NCI-H146 treated with DMSO at 0.1 percent for 48 hours (cell line): ENCODE measurements at regions not wholly inside any gene's neighbourhood (a gene's known extent, or its start where the extent isn't known, plus 50 kb on each side); places are given as distances from the start of the nearest gene placed in this dataset.

Experiments
- DNase-seq: peaks from one replicate; lab custom pipeline; 2025; ENCODE audit not compliant: unreplicated experiment; lab: John Stamatoyannopoulos, UW

DNA sequence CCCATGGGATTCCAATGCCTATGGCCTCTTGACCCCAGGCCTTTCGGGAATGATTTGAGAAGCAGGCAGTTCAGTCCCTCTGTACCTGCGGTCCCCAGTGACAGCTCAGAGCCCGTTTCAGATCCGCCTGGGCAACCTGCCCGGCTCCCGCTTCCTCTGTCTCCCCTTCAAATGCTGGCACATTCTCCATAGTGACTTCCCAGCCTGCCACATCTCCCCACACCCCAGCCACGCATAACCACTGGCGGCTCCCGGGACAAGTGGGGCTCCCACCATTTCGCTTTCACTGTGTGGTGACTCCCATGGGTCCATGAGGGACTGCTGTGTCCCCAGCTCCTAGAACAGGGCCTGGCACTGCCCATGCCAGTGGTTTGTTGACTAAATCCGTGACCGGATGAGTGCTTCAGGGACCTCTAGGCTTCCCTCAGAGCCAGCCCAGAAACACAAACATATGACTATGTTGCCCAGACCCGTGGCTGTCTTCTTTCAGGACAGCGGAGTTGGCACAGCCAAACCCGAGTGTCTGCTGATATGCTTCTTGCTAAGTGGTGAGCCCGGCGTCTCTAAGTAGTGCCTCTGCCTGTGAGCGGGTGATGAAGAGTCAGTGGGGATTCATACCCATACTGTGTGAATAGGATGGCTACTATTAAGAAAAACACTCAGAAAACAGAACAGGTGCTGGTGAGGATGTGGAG, 91.2 kb downstream of the GLI2 start:
- no peak for DNase-seq

DNA sequence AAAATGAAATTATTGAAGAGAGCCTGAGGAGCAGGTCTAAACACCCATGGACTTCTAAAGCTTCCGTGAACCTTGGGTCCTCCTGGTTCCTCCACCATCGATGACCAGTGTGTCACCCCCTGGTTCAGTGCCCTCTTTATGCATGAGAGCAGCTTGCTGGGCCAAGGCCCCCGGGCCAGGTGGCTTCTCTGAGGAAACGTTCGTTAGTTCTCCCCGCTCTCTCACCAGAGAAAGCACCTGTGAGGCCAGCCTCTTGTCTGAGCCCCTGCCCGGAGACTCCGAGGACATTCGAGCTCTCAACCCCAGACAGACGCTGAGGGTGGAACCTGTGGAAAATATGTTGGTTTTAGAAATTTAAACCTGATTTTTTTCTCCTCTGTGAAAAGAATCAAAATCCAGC, 92.4 kb downstream of the GLI2 start:
- DNase-seq: no peak

- DNase-seq: no peak
These were observed 93.4 kb downstream of the GLI2 start for GRCh38 chr2:120828829-120829632.

DNA sequence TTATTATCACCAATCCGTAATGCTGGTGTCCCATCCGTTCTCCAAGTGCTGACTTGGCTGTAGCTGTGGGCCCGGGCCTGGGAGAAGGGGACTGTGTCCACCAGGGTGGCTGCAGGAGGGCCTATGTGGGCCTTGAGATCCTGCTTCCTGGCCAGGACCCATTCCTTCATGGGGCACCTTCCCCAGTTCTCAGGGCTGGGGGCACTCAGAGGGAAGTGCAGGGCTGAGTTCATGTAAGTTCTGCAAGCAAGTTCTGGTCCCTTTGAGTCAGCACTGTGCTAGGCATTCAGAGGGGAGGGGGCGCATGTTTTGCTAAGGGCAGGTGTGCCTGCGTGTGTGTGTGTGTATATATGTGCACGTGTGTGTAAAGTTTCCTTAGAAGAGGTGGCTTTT, 94.0 kb downstream of the GLI2 start:
- no peak for DNase-seq

DNA sequence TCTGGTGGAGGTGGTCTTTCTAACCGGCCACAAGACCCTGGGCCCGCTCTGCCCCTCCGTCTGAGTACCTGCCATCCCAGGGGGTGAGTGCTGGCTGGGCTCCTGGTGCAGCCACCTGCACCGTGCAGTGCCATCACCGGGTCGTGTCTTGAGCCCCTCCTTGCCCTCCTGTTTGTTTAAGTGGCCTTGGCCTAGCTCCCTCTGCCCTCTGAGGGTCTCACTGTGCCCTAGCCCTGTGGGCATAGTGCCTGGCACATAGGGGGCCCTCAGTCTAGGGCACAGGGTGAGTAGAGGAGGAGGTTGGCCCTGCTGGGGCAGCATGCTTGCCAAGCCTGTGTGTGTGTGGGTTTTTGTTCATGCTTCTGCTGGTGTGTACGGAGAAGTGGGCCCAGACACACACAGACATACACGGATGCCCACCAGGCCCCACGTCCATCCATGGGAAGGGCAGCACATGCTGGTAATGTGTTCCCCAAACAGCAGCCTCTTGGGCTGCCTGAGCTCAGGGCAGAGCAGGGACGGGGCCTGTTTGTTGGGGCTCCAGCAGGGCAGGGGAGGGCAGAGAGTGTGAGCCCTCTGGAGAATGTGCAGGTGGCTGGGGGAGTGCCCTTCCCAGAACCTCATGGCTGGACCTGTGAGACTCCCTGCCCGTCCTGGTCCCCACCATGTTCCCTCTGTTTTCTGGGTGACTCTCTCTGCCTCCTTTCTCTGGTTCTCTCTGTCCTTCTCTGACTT, 94.6 kb downstream of the GLI2 start:
- DNase-seq: no peak

GRCh38 chr2:120831086-120831485, 95.4 kb downstream of the GLI2 start:
- no peak for DNase-seq

DNA sequence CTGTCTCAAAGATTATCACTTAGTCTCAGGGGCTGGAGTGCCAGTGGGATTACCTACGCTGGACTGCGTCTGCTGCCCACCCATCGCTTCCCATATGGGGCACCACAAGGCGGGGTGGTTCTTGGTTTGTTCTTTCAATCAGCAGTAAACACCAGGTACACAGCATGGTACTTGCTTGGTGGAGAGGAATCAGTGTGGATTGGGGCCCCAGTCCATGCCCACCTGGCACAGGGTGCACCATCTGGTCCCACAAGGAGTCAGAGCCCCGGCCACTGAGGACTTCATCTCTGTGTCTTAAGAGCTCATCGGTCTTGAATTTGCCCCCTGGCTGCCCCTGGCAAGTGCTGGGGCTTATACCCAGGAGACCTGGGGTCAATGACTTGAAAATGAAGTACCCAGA, 96.2 kb downstream of the GLI2 start:
- no peak for DNase-seq

- DNase-seq: no peak
These were observed 96.8 kb downstream of the GLI2 start for GRCh38 chr2:120832296-120833070.

DNA sequence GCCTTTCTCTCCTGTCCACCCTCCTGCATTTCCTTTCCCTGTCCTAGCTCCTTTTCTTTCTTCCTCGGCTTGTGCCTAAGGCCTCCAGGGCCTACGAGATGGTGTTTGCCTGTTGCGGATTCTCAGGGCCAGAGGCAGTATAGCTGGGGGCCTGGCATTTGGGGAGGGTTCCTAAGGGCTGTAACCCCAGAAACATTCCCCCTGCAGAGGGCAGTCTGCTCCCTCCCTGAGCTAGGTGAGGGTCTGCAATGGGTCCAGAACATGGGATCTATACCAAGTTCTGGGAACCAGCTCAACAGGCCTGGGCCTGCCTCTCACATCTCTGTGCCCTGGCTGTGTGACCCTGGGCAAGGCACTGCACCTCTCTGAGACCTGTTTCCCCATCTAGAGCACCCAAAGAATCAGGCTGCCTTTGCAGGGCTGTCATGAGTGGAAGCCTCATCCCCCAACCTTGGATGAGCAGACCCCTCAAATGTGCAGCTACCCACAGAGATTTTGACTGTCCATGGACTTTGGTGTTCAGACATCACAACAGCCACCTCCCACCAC, 97.5 kb downstream of the GLI2 start:
- DNase-seq: no peak

GRCh38 chr2:120834206-120834605, 98.5 kb downstream of the GLI2 start:
- DNase-seq: no peak

- DNase-seq: no peak
These were observed 100.6 kb downstream of the GLI2 start for GRCh38 chr2:120836281-120836680.

- no peak for DNase-seq
These were observed 105.3 kb downstream of the GLI2 start for GRCh38 chr2:120840795-120841487.

DNA sequence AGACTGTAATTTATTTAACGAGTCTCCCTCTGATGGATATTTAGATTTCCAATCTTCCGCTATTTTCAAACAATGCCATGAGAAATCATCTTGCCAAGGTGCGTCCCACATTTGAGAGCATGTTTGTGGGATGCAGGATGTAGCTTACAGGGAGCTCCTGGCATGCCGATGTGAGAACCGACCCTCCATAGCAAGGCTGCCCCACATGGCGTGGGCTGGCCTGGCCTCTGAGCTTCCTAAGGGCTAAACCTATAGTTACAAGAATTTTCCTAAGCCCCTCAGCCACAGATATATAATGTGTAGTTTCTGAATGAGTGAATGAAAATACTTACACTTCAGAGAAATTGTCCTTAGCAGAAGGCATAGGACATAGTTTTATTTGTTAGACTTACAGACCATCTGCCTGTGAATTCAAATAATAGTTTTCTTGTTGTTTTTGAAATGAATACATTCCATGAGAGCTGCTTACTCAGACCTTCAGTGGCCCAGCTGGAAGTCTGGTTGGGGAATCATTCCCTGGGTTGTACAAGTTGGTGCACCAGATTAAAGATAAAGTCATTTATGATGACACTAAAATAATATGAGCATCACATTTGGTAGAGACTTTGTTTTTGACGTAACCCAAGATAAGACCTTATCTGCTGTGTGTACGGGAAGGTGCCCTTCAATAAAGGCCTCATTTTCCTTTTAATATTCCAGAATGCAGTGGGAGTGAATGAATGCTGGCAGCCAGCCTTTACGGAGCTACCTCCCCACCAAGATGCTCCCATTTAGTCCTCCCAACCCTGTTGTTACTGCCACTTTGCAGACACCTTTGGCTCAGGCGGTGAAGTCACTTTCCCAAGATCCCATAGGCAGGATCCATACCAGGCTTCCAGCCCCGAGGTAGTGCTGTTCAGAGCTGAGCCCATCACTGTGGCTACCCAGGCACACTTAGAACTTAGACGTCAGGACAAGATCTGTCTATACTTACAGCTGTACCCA, 107.1 kb downstream of the GLI2 start:
- DNase-seq: no peak

DNA sequence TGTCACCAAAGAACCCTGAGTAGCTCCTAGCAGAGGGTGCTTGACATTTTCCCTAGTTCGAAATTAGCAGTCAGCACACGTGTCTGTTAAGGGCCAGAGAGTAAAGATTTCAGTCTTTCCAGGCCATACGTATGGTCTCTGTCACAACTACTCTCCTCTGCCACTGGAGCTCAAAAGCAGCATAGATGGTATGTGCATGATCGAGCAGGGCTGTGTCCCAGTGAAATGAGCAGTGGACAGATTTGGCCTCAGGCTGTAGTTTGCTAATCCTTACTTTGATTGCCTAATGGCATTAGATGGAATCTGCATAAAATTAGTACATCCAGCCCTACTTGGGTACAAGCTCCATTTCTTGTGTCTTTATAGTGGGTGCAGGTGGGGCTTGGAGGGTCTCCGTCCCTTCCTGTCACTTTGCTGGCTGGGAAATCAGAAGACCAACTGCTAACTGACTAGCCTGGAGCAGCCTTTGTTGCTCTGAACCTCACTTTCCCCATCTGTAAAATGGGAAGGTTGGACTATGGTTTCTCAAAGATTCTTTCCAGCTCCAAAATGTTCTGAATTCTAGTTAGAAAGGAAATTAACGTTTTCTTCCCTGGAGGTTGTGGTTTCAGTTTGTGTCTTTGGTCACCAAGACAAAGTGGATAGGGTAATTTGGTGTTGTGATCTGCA, 108.5 kb downstream of the GLI2 start:
- DNase-seq: no peak

GRCh38 chr2:120845277-120845676, 109.6 kb downstream of the GLI2 start:
- DNase-seq: no peak

- DNase-seq: no peak
These were observed 110.9 kb downstream of the GLI2 start for GRCh38 chr2:120846406-120847095.

DNA sequence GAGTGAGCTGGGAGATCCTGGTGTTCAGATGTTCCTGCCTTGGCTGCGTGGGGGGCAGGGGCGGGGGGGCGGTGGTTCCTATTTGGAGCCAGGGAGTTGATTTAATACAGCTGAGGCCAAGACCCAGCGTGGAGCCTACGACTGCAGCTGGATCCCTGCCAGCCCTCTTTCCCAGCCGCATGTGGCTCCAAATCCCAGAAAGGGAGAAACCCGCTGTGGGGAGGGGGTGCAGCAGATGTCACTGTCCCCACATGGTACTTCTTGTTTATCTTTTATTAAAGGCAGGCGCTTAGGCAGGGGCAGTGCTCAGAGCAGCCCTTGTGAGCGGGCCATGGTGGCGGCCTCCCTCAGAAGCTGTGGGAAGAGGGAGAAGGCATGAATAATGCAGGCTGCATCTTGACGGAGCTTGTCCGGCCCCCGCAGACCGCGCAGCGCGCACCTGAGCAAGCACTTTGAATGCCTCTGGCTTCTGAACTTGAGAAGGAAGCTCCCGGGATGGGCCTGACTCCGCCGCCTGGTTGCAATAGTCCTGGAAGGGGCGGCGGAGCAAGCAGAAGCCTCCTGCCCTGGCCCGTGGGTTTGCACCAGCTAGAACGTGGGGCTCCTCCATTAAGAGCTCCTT, 112.1 kb downstream of the GLI2 start:
- DNase-seq: no peak

- no peak for DNase-seq
These were observed 113.6 kb downstream of the GLI2 start for GRCh38 chr2:120849278-120849677.
